Sigmoid colon (tissue), 6 donors: ENCODE measurements at regions not wholly inside any gene's neighbourhood (a gene's known extent, or its start where the extent isn't known, plus 50 kb on each side); places are given as distances from the start of the nearest gene placed in this dataset.

Experiments used
- DNase-seq: peaks from one replicate; pipeline ENCODE4 v3.0.0-alpha.2; 2019
- H3K27ac ChIP-seq, 4 donors: fragments of 200-600 bp; sonication (generic); one replicate each; pipeline ENCODE4 v1.5.1; 2016 to 2019; ENCODE audit warnings: mild to moderate bottlenecking in 1 of 4
- H3K27me3 ChIP-seq, 3 donors: fragments of 200-600 bp; sonication (generic); one replicate each; pipeline ENCODE4 v1.5.1; 2019; ENCODE audit warnings: mild to moderate bottlenecking in 1 of 3
- H3K36me3 ChIP-seq, 4 donors: fragments of 200-600 bp; sonication (generic); one replicate each; pipeline ENCODE4 v1.5.1; 2016 to 2019
- H3K4me1 ChIP-seq, 4 donors: fragments of 200-600 bp; sonication (generic); one replicate each; pipeline ENCODE4 v1.5.1; 2017 to 2019
- H3K4me3 ChIP-seq, 4 donors: fragments of 200-600 bp; sonication (generic); one replicate each; pipeline ENCODE4 v1.5.1; 2017 to 2019; ENCODE audit warnings: mild to moderate bottlenecking in 2 of 4, moderate library complexity in 1 of 4
- H3K9me3 ChIP-seq, 4 donors: fragments of 200-600 bp in 3 of 4; sonication (generic) in 3 of 4; one replicate each; pipeline versions ENCODE4 v1.5.1 to v1.6.1; 2013 to 2019
- EP300 ChIP-seq, 4 donors: sonication (generic); formaldehyde crosslinking; IDR thresholded peaks; one replicate each; pipeline ENCODE4 v1.6.1; 2017; ENCODE audit warnings: antibody characterized with exemption in 4 of 4
- POLR2A ChIP-seq, 2 donors: fragments of 450-650 bp; IDR thresholded peaks; one replicate each; pipeline ENCODE4 v1.6.1; 2016; ENCODE audit warnings: antibody characterized with exemption in 2 of 2, mild to moderate bottlenecking in 2 of 2, moderate library complexity in 2 of 2
- POLR2AphosphoS5 ChIP-seq, 4 donors: sonication (generic); formaldehyde crosslinking; IDR thresholded peaks; one replicate each; pipeline ENCODE4 v1.6.1; 2017; ENCODE audit warnings: antibody characterized with exemption in 4 of 4
- WGBS, 2 donors: extraction: QIAGEN DNeasy Blood & Tissue Kit; methylation state at CpG; one replicate each; pipeline ENCODE4 v1.1.7; 2013; 5-methylcytosine and 5-hydroxymethylcytosine counted together
- intact Hi-C: fragments of 100-400 bp; cut with DNase I; formaldehyde crosslinking; loops from one replicate; pipeline ENCODE4 v1.15.1; 2023
- TF ChIP-seq, protein P1 (sequence below), 4 experiments: fragments of 450-650 bp in 3 of 4; fragments of 200-600 bp in 1 of 4; IDR thresholded peaks; one replicate each; pipeline ENCODE4 v1.5.1; 2016 to 2019; ENCODE audit warnings: antibody characterized with exemption in 4 of 4, mild to moderate bottlenecking in 3 of 4, moderate library complexity in 2 of 4
- donor health status: healthy with polysubstance abuse.
- donor health status: healthy.

DNA sequence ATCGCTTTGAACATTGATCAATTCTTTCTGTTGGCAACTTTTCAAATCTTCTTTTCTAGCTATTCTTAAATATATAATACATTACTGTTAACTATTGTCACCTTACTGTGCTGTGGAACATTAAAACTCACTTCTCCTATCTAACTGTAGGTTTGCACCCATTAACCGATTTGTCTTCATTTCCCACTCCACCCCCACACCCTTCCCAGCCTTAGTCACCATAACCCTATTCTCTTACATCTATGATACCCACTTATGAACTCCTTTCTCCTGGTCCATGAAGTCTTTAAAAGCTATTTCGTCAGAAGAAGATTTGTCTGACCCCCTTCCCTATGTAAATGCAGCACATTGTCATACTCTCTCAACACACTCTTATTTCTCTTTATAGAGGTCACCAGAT lies 993.4 kb upstream of the EEF2KMT start:
- WGBS, 2 donors = 89 to 92% methylated on average over 3 of the region's 3 CpGs
- TF ChIP-seq POLR2AphosphoS5 (IDR thresholded peaks at IDR 0.05) (no peak), POLR2A (IDR thresholded peaks at IDR 0.05) (no peak), EP300 (IDR thresholded peaks at IDR 0.05) (no peak)
- TF ChIP-seq, protein P1, sequence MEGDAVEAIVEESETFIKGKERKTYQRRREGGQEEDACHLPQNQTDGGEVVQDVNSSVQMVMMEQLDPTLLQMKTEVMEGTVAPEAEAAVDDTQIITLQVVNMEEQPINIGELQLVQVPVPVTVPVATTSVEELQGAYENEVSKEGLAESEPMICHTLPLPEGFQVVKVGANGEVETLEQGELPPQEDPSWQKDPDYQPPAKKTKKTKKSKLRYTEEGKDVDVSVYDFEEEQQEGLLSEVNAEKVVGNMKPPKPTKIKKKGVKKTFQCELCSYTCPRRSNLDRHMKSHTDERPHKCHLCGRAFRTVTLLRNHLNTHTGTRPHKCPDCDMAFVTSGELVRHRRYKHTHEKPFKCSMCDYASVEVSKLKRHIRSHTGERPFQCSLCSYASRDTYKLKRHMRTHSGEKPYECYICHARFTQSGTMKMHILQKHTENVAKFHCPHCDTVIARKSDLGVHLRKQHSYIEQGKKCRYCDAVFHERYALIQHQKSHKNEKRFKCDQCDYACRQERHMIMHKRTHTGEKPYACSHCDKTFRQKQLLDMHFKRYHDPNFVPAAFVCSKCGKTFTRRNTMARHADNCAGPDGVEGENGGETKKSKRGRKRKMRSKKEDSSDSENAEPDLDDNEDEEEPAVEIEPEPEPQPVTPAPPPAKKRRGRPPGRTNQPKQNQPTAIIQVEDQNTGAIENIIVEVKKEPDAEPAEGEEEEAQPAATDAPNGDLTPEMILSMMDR (IDR thresholded peaks at IDR 0.05) = no peak
- no peak for DNase-seq
- Histone ChIP-seq H3K27ac (no peak overlapping the region), H3K4me1 (no peaks in the 10 kb centered on the region), H3K4me3 (no peak overlapping the region), H3K36me3 (no peaks in the 10 kb centered on the region), H3K9me3 (peaks cover 0 to 3% (median 0%) of the 10 kb centered on the region in 4 donors), H3K27me3 (no peaks in the 10 kb centered on the region)
- intact Hi-C loops = no loop called here

DNA sequence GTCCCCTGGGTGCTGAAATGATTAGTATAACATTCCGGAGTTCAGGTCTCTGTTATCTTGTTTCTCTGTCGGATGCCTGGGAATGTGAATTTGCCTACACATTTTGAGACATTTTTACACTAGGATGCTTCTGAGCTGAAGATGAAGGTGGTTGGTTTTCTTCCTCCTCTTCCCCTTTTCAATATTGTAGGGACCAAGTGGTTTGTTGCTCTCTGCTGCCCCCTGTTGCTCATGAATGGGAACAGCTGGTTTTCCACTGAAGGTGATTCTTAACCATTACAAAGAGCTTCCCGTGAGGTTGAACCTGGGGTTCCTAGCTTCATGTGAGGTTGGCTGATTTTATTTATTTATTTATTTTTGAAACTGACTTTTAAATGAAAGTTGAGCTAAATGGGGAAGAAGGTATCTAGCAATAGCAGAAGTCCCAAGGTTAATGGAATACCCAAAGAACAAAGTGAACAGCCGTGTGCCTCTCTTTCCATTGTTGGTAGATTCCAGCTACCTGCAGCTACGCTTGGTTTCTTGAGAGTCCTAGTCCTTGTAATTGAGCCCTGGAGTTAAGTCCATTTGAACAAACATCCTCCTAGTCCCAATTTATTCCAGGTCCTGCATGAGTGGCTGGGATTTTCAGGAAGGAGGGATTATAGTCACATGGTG lies 983.9 kb upstream of the EEF2KMT start:
- TF ChIP-seq EP300 (IDR thresholded peaks at IDR 0.05) = no peak
- TF ChIP-seq POLR2AphosphoS5 (IDR thresholded peaks at IDR 0.05) = no peak
- TF ChIP-seq POLR2A (IDR thresholded peaks at IDR 0.05) = no peak
- TF ChIP-seq, protein P1 (IDR thresholded peaks at IDR 0.05) = no peak
- Histone ChIP-seq H3K9me3 (no peaks in the 10 kb centered on the region), H3K36me3 (no peaks in the 10 kb centered on the region), H3K27ac (no peak overlapping the region), H3K27me3 (no peaks in the 10 kb centered on the region), H3K4me1 (no peaks in the 10 kb centered on the region), H3K4me3 (no peak overlapping the region)
- no peak for DNase-seq
- intact Hi-C loops = no loop called here
- 46 to 53% methylated on average over 5 of the region's 5 CpGs for WGBS, 2 donors

GRCh38 chr16:6076631-6077030 lies 979.0 kb upstream of the EEF2KMT start:
- Histone ChIP-seq H3K27ac (no peak overlapping the region), H3K36me3 (no peaks in the 10 kb centered on the region), H3K27me3 (no peaks in the 10 kb centered on the region), H3K4me3 (no peak overlapping the region), H3K9me3 (no peaks in the 10 kb centered on the region), H3K4me1 (no peaks in the 10 kb centered on the region)
- no peak for DNase-seq
- TF ChIP-seq EP300 (IDR thresholded peaks at IDR 0.05) = no peak
- TF ChIP-seq, protein P1 (IDR thresholded peaks at IDR 0.05) = no peak
- TF ChIP-seq POLR2AphosphoS5 (IDR thresholded peaks at IDR 0.05) = no peak
- no peak for TF ChIP-seq POLR2A (IDR thresholded peaks at IDR 0.05)
- intact Hi-C loops = no loop called here
- 83 to 86% methylated on average over 2 of the region's 2 CpGs for WGBS, 2 donors

- Histone ChIP-seq H3K36me3 (no peaks in the 10 kb centered on the region), H3K27me3 (no peaks in the 10 kb centered on the region), H3K27ac (no peak overlapping the region), H3K4me1 (no peaks in the 10 kb centered on the region), H3K4me3 (no peak overlapping the region), H3K9me3 (no peaks in the 10 kb centered on the region)
- no peak for DNase-seq
- intact Hi-C loops = no loop called here
- no peak for TF ChIP-seq POLR2AphosphoS5 (IDR thresholded peaks at IDR 0.05)
- WGBS, 2 donors = 74 to 92% methylated on average over 4 of the region's 4 CpGs
These were observed 970.5 kb upstream of the EEF2KMT start for GRCh38 chr16:6068063-6068462.

DNA sequence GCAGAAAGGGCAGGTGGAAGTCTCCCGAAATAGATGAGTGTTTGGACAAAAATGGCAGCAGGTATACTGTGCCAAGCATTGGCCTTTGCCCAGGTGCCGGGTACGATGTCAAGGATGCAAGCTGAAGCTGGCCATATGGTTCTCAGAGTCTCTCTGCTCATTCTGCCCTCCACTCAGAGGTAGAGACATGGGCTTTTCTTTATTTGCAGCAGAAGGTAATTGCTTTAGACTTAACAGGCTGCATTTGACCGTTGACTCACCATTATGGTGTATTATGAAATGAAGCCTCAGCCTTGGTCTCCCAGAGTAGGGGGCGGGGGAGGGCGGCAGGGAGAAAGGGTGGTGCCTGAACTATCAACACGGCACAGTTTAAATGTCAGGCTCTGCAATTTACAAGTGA lies 969.1 kb upstream of the EEF2KMT start:
- 62 to 79% methylated on average over 7 of the region's 7 CpGs for WGBS, 2 donors

More for the DNA sequence above, 969.1 kb upstream of the EEF2KMT start:
- Histone ChIP-seq H3K27ac (no peak overlapping the region), H3K36me3 (no peaks in the 10 kb centered on the region), H3K4me3 (no peak overlapping the region), H3K9me3 (no peaks in the 10 kb centered on the region), H3K27me3 (no peaks in the 10 kb centered on the region), H3K4me1 (no peaks in the 10 kb centered on the region)
- no peak for DNase-seq
- TF ChIP-seq, protein P1 (IDR thresholded peaks at IDR 0.05) = no peak
- no peak for TF ChIP-seq POLR2AphosphoS5 (IDR thresholded peaks at IDR 0.05)
- no peak for TF ChIP-seq POLR2A (IDR thresholded peaks at IDR 0.05)
- no peak for TF ChIP-seq EP300 (IDR thresholded peaks at IDR 0.05)
- intact Hi-C loops = no loop called here
